Spleen (tissue), 11 donors: ENCODE measurements at regions not wholly inside any gene's neighbourhood (a gene's known extent, or its start where the extent isn't known, plus 50 kb on each side); places are given as distances from the start of the nearest gene placed in this dataset.

ENCODE experiments used
- DNase-seq: peaks from one replicate; pipeline ENCODE4 v3.0.0-alpha.2; 2020
- H3K27ac ChIP-seq, 8 donors: fragments of 200-600 bp; sonication (generic) in 7 of 8; 1 replicate in 4 of 8; 2 replicates in 4 of 8; pipeline versions ENCODE4 v1.5.0 to v1.8.0; 2016 to 2021; ENCODE audit warnings: inconsistent platforms in 4 of 8, mild to moderate bottlenecking in 4 of 8, moderate library complexity in 1 of 8
- H3K27me3 ChIP-seq, 7 donors: fragments of 200-600 bp; sonication (generic) in 6 of 7; replicated peaks in 1 of 7; 1 replicate in 4 of 7; 2 replicates in 3 of 7; pipeline versions ENCODE4 v1.5.0 to v1.8.0; 2016 to 2021; ENCODE audit warnings: inconsistent platforms in 3 of 7, mild to moderate bottlenecking in 1 of 7
- H3K36me3 ChIP-seq, 6 donors: fragments of 200-600 bp; sonication (generic) in 5 of 6; 1 replicate in 4 of 6; 2 replicates in 2 of 6; pipeline versions ENCODE4 v1.5.0 to v1.8.0; 2016 to 2021; ENCODE audit warnings: inconsistent platforms in 2 of 6
- H3K4me1 ChIP-seq, 6 donors: fragments of 200-600 bp; sonication (generic) in 5 of 6; 1 replicate in 3 of 6; 2 replicates in 3 of 6; pipeline versions ENCODE4 v1.5.0 to v1.8.0; 2016 to 2021; ENCODE audit warnings: inconsistent platforms in 3 of 6
- H3K4me3 ChIP-seq, 8 donors: fragments of 200-600 bp; sonication (generic) in 7 of 8; 1 replicate in 4 of 8; 2 replicates in 4 of 8; pipeline versions ENCODE4 v1.5.0 to v1.8.0; 2016 to 2021; ENCODE audit warnings: inconsistent platforms in 4 of 8, mild to moderate bottlenecking in 4 of 8, moderate library complexity in 2 of 8
- H3K9me3 ChIP-seq, 8 donors: fragments of 200-600 bp; sonication (generic) in 7 of 8; 1 replicate in 4 of 8; 2 replicates in 4 of 8; pipeline versions ENCODE4 v1.5.0 to v1.8.0; 2016 to 2021; ENCODE audit warnings: inconsistent platforms in 4 of 8
- CTCF ChIP-seq, 11 experiments: fragments of 200-600 bp in 7 of 11; fragments of 450-650 bp in 4 of 11; sonication (generic) in 4 of 11; IDR thresholded peaks in 8 of 11; conservative IDR thresholded peaks in 3 of 11; 1 replicate in 7 of 11; 2 replicates in 4 of 11; pipeline versions ENCODE4 v1.4.0 to v1.8.0; 2016 to 2021; ENCODE audit warnings: antibody characterized with exemption in 11 of 11, inconsistent platforms in 4 of 11, mild to moderate bottlenecking in 1 of 11
- POLR2A ChIP-seq, 3 donors: fragments of 450-650 bp; IDR thresholded peaks; one replicate each; pipeline ENCODE4 v1.5.1; 2017; ENCODE audit warnings: antibody characterized with exemption in 3 of 3, mild to moderate bottlenecking in 1 of 3
- POLR2AphosphoS5 ChIP-seq, 3 donors: sonication (generic); formaldehyde crosslinking; IDR thresholded peaks; one replicate each; pipeline ENCODE4 v1.5.1; 2017; ENCODE audit warnings: antibody characterized with exemption in 3 of 3
- WGBS, 5 donors: extraction: QIAGEN DNeasy Blood & Tissue Kit in 3 of 5; methylation state at CpG; one replicate each; pipeline versions ENCODE4 v1.1.5 to v1.1.7; 2013 to 2018; 5-methylcytosine and 5-hydroxymethylcytosine counted together
- intact Hi-C: fragments of 100-400 bp; cut with DNase I; formaldehyde crosslinking; loops from one replicate; pipeline ENCODE4 v1.15.0; 2023; ENCODE audit warnings: low total_unique reads
- donor health status: healthy with polysubstance abuse.
- donor health status: DM: no; HTN: no; CAD: no; lungs with moderate emphysema.
- donor health status: DM: no; HTN: no; CAD: no.
- donor health status: Bipolar disorder and iron deficiency.
- donor health status: healthy.
- donor health status: DM: no; HTN: no; CAD: no.
- donor health status: DM: yes; HTN: yes; CAD: no.

- no peak overlapping the region for H3K4me3 ChIP-seq
- no peaks in the 10 kb centered on the region for H3K27me3 ChIP-seq
- H3K4me1 ChIP-seq, result no peaks in the 10 kb centered on the region
- 64 to 84% (median 74%) methylated on average over 2 of the region's 2 CpGs for WGBS, 5 donors
- peaks cover 0 to 41% (median 29%) of the 10 kb centered on the region in 8 donors for H3K9me3 ChIP-seq
- DNase-seq, result no peak
- intact Hi-C loops, result no loop called here
- no peaks in the 10 kb centered on the region for H3K36me3 ChIP-seq
- TF ChIP-seq POLR2AphosphoS5 (IDR thresholded peaks at IDR 0.05) (no peak), POLR2A (IDR thresholded peaks at IDR 0.05) (no peak), CTCF (IDR thresholded peaks at IDR 0.05 in 8 of 11, conservative IDR thresholded peaks at IDR 0.05 in 3 of 11) (no peak)
- no peak overlapping the region for H3K27ac ChIP-seq
Measured at GRCh38 chr6:164424489-164424888, 884.9 kb downstream of the C6orf118 start.

- Histone ChIP-seq H3K4me1 (no peaks in the 10 kb centered on the region), H3K36me3 (no peaks in the 10 kb centered on the region), H3K27ac (no peak overlapping the region), H3K27me3 (no peaks in the 10 kb centered on the region), H3K9me3 (peaks cover 0 to 34% (median 25%) of the 10 kb centered on the region in 8 donors), H3K4me3 (no peak overlapping the region)
- intact Hi-C loops, result no loop called here
- WGBS, 5 donors, result 79 to 91% (median 87%) methylated on average over 4 of the region's 4 CpGs
- TF ChIP-seq POLR2A (IDR thresholded peaks at IDR 0.05), result no peak
- TF ChIP-seq CTCF (IDR thresholded peaks at IDR 0.05 in 8 of 11, conservative IDR thresholded peaks at IDR 0.05 in 3 of 11), result no peak
- no peak for TF ChIP-seq POLR2AphosphoS5 (IDR thresholded peaks at IDR 0.05)
- no peak for DNase-seq
Measured at GRCh38 chr6:164419099-164419498, 890.3 kb downstream of the C6orf118 start.

- WGBS, 5 donors, result 67 to 80% (median 75%) methylated on average over 2 of the region's 2 CpGs
- Histone ChIP-seq H3K4me1 (no peaks in the 10 kb centered on the region), H3K27ac (no peak overlapping the region), H3K27me3 (no peaks in the 10 kb centered on the region), H3K4me3 (no peak overlapping the region), H3K9me3 (peaks cover 0 to 28% (median 18%) of the 10 kb centered on the region in 8 donors), H3K36me3 (no peaks in the 10 kb centered on the region)
- no peak for TF ChIP-seq CTCF (IDR thresholded peaks at IDR 0.05 in 8 of 11, conservative IDR thresholded peaks at IDR 0.05 in 3 of 11)
- TF ChIP-seq POLR2A (IDR thresholded peaks at IDR 0.05), result no peak
- TF ChIP-seq POLR2AphosphoS5 (IDR thresholded peaks at IDR 0.05), result no peak
- no peak for DNase-seq
- intact Hi-C loops, result no loop called here
Measured at GRCh38 chr6:164418262-164418588, 891.2 kb downstream of the C6orf118 start.

DNA sequence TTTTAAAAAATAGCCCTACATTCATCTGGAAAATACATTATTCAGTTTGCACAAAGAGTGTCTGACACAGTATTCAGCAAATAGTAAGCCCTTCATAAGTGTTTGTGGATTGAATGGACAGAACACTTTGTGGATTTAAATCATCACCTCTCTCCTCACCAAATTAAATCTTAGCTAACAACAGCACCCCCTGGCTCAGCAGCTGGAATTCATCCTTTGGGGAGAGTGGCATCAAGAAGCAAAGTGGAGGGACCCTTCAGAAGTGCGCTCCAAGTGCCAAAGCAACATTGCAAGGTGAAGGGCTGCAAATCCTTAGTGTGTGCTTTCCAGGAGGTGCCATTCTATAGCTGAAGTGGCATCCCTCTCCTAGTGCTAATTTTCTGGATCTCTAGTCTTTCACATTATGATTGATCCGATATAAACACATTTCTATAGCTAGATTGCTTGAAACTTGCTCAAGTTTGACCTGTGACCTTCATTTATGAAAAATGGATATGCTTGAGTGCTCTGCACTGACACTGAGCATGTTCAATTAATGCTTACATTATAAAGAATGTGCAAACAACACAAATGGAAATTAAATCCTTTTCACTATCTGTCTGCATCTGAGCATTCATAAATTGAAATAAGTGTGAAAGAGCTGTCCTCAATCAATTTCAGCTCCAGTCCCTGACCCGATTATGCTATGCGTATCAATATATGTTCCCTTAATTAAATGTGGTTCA, 891.7 kb downstream of the C6orf118 start:
- no peaks in the 10 kb centered on the region for H3K36me3 ChIP-seq
- 85 to 92% (median 88%) methylated on average over 4 of the region's 4 CpGs for WGBS, 5 donors
- H3K4me3 ChIP-seq, result no peak overlapping the region
- H3K9me3 ChIP-seq, result peaks cover 0 to 22% (median 13%) of the 10 kb centered on the region in 8 donors
- H3K4me1 ChIP-seq, result no peaks in the 10 kb centered on the region
- no peaks in the 10 kb centered on the region for H3K27me3 ChIP-seq
- DNase-seq, result no peak
- intact Hi-C loops, result no loop called here
- H3K27ac ChIP-seq, result no peak overlapping the region
- TF ChIP-seq CTCF (IDR thresholded peaks at IDR 0.05 in 8 of 11, conservative IDR thresholded peaks at IDR 0.05 in 3 of 11) (no peak), POLR2AphosphoS5 (IDR thresholded peaks at IDR 0.05) (no peak), POLR2A (IDR thresholded peaks at IDR 0.05) (no peak)
